ENCODE measurements at regions not wholly inside any gene's neighbourhood (a gene's known extent, or its start where the extent isn't known, plus 50 kb on each side); places are given as distances from the start of the nearest gene placed in this dataset.
A peak's percentile ranks its signal among the peaks of the same experiment; 100 is the strongest.

DNA sequence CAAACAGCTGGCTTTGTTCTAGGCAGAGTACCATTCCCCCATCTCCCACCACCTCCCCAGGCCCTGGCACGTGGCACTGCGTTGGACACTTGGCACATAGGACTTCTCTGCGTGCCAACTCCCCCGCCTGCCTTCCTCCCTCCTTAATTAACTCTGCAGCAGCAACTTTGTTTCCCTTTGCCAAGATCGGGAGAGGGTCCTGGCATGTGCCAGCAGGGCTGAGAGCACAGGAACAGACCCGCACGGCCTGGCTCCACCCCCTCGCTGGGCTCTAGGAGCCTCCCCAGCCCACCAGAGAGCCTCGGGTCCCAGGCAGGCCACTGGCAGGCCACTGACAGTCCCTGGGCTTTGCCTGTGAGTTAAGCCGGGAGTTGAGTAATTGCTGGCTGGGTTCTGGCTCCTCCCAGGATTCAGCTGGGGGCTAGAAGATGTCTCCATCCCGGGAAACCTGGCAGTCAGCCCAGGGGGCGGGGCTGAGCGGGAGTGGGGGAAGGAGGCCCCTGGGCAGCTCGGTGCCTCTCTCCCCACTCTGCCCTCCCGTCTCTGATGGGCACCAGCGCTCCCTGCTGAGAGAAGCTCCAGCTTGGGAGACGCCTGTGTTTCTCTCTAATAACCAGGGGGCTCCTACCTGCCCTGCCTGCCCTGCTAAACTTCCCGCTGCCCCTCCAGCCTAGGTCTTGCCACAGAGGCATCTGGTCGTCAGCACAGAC lies 224.0 kb upstream of the TNRC6C start:
- DNase-seq (ENCODE audit: low spot score): peak; percentile 64

DNA sequence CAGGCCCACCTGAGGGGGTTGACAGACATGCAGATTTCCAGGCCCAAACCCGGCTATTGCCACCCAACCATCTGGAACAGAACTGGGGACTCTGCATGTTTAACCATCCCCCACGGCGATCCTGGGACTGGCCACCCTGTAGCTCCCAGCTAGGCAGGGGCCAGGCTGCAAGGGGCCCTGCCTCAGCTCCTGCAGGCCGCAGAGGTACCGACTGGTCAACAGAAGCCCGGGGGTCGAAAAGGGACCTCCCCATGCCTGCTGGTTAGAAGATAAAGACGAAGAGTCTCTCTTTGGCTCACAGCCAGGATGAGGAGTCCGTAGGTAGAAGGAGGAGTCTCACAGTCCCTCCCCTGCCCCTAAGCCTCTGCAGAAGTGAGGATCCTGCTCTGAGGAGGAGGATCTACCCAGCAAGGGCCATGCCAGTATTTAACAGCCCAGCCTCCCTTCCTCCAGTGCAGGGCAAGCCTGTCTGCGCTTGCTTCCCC lies 223.4 kb upstream of the TNRC6C start:
- peak; percentile 24 for DNase-seq (ENCODE audit: low spot score)

DNA sequence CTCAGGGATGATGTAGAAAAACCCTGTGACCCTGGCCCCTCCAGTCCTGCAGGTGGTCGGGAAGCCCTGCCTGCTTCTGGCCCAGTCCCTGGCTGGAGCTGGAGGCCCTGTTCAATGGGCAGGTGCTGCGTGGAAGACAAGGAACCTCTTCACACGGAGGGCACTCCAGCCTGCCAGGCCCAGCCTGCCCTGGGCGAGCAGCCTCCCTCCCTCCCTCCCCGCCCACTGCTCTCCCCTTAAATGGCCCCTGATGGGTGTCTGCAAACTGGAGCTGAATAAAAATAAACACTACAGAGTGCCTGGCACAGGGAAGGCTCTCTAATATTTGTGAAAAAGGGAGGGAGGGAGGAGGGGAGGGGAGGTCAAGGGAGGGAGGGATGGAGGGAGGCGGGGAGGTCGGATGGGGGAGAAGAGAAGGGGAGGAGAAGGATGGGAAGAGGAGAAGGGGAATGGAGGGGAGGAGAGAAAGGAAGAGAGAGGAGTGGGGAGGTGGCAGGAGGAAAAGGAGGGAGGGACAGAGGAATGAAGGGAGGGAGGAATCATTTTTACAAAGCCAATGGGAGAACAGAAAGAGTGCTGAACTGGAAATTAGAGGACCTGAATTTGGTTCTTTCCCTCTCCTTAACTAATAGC lies 222.8 kb upstream of the TNRC6C start:
- DNase-seq (ENCODE audit: low spot score): no peak

DNA sequence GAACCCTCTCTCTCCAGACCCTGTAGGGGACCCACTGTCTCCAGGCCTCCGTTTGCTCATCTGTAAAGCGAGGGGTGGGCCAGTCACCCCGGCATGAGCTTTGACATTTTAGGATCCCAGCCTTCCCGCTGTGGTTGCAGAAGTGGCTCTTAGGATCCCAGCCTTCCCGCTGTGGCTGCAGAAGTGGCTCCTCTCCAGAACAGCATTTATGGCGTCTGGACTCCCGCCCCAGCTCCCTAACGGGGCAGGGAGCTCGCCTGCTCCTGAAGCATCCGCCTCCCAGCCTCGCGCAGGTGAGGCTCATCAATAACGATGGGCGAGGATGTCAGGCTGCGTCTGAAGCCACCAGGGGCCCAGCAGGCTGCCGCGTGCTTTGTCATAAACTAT lies 222.3 kb upstream of the TNRC6C start:
- no peak for DNase-seq (ENCODE audit: low spot score)

DNA sequence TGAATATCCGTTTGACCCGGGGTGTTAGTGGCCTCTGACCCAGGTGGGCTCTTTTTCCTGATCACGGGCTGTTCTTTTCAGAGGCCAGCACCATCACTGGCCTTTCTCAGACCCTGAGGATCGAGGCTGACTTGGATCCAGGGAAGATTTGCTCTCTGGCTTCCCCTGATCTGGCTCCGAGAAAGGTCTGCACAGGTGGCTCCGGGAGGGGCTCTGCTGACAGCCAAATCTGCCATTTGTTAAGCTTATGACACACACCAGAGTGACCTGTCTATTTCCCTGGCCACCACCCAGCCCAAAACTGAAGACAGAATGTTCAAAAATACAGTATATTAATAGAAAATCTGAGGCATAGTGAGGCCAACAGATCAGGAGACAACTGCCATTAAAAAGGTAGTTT lies 221.8 kb upstream of the TNRC6C start:
- DNase-seq (ENCODE audit: low spot score): no peak

DNA sequence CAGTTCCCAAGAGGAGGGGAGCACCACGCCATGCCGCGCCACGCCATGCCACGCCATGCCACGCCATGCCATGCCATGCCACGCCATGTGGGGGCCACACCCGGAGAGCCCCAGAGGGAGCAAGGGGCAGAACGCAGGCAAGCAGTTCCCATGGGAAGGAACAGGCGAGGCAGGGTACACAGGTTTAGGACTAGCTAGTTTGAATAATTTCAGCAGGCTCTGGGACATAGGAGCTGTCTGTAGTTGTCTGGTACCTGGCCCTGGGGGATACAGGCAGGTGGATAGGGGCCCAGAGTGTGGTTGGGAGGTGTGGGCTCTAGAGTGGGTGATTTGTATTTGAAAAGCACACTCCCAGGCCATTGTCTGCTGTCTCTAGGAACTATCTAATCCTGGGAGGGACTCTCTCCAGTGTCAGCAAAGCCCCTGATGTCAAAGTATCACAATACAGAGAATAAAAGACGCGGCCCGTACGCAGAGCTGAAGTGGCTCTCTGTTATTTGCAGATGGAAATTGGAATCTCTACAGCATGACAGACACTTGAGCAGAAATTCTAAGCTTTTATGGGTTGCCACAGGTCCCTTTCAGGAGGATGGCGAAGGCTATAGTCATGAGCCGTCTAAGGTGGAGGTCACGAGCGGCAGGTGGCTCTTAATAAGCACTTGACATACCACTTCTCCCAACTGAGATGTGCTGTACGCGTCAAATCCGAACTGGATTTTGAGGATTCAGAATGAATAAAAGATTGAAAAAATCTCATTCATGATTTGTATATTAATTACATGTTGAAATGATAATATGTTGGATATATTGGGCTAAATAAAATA lies 220.8 kb upstream of the TNRC6C start:
- DNase-seq (ENCODE audit: low spot score): no peak

DNA sequence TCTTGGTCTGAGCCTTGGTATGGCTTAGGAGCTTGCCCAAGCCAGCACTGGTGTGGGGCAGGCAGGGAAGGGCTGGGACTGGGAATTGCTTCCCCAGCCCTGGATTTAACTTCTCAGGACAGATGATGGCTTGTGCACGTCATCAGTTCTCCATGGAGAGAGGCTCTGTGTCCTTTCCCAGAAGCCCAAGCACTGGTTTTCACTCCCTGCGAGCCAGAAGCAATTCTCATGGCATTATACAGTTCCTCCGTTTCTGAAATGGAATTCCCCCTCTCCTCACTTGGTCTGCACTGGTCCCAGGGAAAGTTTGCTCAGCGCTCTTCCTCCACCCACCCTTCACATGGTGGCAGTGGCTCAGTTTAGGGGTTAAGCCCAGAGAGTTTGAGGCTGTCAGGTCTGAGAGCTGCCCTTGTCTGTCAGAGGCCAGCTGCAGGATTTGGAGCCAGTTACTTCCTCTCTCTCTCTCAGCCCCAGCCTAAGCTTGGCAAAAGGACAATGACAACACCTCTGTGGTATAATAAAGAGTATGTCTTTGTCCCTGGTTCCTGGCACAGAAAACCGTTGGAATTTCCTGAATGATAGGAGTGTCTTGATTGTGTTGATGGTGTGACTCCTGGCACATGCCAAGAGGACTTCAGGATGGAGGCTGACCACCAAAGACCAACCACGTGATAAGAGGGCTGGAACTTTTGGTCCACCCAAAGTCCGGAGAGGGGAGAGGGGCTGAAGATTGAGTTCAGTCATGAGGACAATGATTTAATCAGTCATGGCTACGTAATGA lies 219.6 kb upstream of the TNRC6C start:
- no peak for DNase-seq (ENCODE audit: low spot score)

DNA sequence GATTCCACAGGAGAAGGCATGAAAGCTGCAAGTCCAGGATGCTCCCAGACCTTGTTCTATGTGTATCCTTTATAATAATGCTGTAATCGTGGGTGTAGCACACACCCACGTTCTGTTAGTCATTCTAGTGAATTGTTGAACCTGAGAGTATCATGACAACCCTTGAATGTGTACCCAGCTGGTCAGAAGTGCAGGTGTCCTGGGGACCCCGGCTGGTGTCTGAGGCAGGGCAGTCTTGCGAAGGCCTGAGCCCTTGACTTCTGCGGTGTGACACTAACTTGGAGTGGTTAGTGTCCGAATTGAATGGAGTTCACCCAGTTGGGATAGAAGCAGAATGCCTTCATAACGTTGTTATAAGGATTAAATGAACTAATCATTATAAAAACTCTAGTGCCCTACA lies 218.0 kb upstream of the TNRC6C start:
- DNase-seq (ENCODE audit: low spot score): no peak

DNA sequence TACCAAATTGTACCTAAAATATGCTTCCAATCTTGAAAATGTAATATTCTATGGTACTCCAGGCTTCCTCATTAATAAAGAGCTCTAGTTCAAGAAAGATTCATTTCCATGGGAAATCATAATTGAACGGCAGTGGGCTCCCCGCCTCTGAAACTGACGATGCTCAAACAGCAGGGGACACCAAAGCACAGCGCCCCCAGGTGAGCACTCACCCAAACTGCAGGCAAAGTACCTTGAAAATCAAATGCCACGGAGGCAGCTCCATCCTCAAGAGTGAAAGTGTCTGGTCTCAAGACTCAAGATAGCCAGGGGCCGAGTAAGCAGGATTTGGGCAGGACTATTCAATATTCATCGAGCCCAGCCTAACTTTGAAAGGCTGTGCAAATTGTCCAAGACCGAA lies 217.4 kb upstream of the TNRC6C start:
- DNase-seq (ENCODE audit: low spot score): no peak

DNA sequence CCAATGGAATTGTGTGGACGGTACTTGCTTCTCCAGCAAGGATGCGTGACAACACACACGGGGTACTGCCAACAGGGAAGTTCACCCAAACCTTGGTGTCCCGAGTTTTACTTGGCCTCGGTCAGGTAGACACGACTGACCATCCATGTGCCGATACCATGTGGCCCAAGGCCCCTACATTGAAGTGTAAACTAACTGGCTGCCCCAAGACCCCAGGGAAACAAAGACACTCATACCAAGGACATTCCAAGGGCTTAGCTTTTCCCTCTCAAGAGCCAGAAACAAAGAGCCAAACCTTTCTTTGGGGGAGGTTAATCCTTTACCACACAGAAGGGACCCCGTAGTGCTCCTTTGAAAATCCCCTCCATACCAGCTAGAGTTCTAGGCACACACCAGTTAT lies 215.9 kb upstream of the TNRC6C start:
- DNase-seq (ENCODE audit: low spot score): no peak

DNA sequence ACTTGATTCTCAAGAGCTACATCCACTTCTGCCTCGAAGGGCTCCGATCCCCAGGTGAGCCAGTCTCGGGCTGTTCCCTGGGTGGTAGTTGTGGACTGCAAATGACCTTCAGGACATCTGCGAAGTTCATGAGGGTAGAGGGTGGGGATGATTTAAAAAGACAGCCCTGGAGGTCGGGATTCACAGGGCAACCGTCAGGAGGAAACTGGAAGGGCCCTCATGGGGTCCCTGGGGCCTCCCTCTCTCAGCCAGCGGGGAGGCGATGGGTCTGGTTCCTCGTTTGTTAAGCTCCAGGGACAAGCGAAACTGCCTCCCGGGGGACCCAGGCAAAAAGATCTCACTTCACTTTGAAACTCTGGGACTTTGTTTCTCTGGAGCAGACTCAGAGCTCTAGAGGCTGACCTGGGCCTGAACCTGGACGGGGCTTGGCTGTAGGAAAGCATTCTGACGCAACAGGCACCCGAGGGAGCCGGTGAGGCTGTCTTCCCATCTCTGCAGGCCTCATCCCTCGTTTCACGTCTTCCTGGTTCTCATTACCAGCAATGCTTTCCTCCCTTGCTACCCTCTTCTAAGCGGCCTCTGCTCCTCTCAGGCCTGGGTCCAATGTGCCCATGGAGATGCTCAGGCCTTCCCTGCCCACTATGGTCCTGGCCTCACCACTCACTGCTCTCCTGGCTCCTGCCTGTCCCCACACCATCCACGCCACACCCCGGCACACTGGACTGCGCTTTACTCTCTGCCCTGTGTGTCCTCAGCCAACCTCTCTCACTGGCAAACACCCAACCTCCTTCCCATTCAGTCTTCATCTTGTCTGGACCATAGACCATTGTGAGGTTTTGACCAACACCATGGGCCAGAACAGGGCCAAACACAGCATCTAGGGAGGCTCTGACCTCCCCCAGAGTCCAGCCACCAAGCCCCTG lies 214.2 kb upstream of the TNRC6C start:
- no peak for DNase-seq (ENCODE audit: low spot score)

DNA sequence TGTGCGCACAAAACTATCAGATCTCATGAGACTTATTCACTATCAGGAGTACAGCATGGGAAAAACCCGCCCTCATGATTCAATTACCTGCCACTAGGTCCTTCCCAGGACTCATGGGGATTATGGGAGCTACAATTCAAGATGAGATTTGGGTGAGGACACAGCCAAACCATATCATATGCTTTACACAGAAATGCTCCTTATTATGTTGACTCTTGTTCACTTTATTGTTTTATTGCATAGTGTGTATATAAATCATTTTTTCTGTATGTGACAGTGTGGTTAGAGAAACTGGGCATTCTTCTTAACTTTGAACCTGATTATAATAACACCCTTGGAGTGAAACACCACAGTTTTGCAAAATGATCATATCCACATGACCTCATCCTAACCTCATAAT lies 212.8 kb upstream of the TNRC6C start:
- no peak for DNase-seq (ENCODE audit: low spot score)

DNA sequence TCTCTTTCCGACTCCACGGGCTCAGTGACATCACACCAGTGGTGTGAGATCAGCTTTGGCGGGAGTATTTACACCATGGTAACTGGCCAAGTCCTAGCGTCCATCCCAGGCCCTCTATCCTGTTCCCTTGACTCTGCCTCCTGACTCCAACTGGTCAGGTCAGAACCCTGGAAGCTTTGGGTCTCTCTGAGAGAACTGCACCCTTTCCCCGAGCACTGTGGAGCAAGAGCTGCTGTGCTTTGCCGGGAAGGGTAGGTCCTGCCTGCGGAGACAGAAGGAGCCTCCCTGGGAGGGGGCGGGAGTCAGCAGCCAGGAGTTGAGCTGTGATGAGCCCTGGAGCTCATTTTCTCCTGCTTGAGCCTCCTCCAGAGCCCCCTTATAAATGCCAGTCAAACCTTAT lies 212.1 kb upstream of the TNRC6C start:
- no peak for DNase-seq (ENCODE audit: low spot score)

DNA sequence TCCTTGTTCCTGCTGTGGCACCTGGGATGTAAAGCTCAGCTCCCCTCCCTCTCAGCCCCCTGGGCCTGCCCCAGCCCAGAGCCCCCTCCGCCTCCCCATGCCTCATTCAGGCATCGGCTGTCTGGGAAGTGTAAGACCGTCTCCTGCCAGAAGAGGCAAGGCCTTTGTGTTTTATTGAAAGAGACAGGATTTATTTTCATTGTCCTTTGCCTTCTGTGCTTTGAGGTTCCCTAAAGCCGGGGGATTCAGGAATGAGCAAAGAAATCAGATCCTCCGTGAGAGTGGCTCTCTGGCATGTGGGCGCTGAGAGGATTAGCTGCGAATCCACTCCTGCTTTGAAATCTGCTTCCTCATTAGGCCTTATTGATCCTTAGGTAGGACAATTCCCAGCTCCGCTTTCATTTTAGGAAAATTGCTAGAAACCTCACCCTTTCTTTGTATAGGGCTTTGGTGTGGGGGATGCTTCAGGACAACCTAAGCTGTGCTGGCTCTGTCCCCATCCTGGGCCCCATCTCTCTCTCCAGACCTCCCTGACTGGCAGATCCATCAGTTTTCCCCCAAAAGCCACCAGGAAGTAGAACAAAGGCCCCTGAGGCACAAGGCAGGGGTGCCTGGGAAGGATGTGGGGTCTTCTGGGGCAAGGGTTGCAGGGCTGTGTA lies 211.5 kb upstream of the TNRC6C start:
- DNase-seq (ENCODE audit: low spot score): no peak

DNA sequence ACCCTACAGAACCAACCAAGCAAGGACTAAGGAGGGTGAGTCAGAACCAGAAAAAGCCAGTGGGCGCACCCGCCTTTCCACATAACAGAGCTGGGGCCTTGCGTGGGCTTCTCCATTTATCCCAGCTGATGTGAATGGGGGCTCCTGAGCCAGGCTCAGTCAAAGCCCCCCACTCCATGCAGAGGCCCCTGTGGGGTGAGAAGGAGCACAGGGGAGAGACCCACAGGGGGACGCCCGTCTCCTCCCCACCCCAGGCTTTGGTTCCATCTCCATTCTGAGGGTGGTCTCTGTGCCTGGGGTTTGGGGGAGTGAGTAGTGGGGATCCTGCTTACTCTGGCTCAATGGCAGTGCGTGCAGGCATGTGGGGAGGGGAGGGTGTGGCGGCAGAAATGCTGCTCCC lies 210.1 kb upstream of the TNRC6C start:
- no peak for DNase-seq (ENCODE audit: low spot score)

DNA sequence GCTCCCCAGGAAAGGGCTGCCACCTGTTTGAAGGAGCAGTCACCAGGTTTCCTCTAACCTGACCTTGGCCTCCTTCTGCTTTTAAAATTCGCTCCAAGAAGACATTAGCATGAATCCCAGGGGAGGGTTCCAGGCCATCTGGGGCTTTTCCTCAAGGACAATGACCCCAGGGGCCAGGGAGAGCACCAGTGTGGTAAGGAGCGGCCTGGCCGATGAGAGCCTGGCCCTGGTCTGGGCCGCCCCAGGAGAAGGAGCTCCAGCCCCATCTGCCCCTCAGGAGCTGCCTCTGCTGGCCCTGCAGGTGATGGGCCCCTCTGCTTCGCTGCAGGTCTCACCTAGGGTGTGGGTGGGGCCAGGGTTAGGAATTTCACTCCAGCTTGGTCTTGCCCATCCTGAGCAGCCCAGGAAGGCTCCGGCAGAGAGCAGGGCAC lies 209.2 kb upstream of the TNRC6C start:
- DNase-seq (ENCODE audit: low spot score): no peak

DNA sequence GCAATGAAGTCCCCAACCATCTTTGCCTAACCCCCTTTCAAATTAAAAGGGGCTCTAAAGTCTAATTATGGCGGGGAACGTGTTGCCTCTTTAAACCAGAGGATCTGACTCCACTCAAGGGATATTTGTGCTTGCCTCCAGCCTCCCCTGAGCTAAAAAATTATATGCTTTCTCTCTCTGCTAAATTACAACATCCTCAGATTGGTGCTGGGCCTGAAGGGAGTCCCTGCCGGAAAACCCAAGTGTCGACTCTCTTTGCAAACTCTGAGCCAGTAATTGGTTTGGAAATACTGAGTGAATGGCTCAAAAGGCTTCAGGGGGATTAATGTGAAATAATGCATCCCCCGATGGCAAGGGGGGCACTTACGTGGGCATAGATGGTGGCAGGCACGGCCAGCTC lies 208.5 kb upstream of the TNRC6C start:
- no peak for DNase-seq (ENCODE audit: low spot score)

DNA sequence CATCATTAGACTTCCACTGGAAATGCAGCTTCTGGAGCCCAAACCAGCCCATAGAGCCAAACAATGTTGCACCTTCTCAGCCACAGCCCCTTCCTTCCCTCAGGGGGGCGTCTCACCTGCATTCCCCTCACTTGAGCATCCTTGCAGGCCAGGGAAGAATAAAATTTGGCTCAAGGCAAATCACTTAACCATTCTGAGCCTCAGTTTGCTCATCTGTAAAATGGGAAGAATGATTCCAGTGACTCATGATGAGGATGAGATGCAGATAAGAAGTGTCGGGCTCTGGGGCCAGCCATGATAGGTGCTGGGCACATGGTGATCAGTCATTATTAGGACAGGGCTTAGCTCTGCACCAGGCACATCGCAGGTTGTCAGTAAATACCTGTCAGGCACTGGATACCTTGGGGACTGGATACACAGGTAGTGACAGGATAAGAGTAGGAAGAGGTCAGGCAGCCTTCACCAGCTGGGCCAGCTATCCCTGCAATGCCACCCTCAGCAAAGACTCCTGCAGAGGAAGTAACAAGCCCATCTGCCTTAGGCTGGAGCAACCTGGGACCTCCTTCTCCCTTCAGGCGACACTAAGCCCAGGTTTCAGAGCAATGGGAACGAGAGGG lies 208.0 kb upstream of the TNRC6C start:
- no peak for DNase-seq (ENCODE audit: low spot score)

DNA sequence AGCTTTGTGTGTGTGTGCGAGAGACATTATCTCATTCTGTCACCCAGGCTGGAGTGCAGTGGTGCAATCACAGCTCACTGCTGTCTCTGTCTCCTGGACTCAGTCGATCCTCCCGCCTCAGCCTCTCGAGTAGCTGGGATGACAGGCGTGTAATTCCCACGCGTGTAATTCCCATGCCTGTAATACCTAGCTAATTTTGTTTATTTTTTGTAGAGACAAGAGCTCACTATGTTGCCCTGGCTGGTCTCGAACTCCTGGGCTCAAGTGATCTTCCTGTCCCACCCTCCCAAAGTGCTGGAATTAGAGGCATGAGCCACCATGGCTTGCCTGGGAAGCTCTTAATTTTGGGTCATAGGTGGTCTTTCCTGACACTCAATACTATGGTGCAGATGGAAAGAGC lies 205.3 kb upstream of the TNRC6C start:
- no peak for DNase-seq (ENCODE audit: low spot score)

All from SK-N-DZ (cell line).